GM12878 (cell line): ENCODE measurements at regions not wholly inside any gene's neighbourhood (a gene's known extent, or its start where the extent isn't known, plus 50 kb on each side); places are given as distances from the start of the nearest gene placed in this dataset.

Experiments
- ATAC-seq: fragments of 200-7000 bp; cut with Tn5 transposase; 3 replicates; pipeline ENCODE4 v1.9.1; 2020; ENCODE audit warnings: mild to moderate bottlenecking, moderate library complexity
- BruUV-seq: library from RNA; stranded (reverse); fragments of 400-500 nt; replicated peaks from 2 replicates; lab custom pipeline; 2021; lab: Mats Ljungman, UMichigan
- CTCF ChIA-PET: fragments of 300-600 bp; sonication (Branson Sonifier 250); formaldehyde crosslinking; extraction: SDS; loops from one replicate; lab custom pipeline; 2021; ENCODE audit warnings: inconsistent platforms; lab: Yijun Ruan, JAX
- POLR2A ChIA-PET: fragments of 350-600 bp; formaldehyde crosslinking; extraction: SDS; loops from one replicate; lab custom pipeline; 2021; ENCODE audit warnings: inconsistent platforms; lab: Charles Lee
- RAD21 ChIA-PET: fragments of 300-600 bp; sonication (Branson Sonifier 250); formaldehyde crosslinking; loops from one replicate; lab custom pipeline; 2023; ENCODE audit warnings: antibody characterized with exemption; ENCODE audit not compliant: unreplicated experiment; lab: Charles Lee
- SMC1A ChIA-PET: fragments of 300-600 bp; sonication (Branson Sonifier 250); formaldehyde crosslinking; loops from one replicate; lab custom pipeline; 2023; ENCODE audit not compliant: unreplicated experiment, uncharacterized antibody; lab: Charles Lee
- DNase-seq: peaks from one replicate; pipeline ENCODE4 v3.0.0-alpha.2; 2011; ENCODE audit warnings: low read depth, low spot score
- FAIRE-seq: peaks from 3 replicates; lab custom pipeline; 2011; peaks lifted over from hg19 to GRCh38; lab: Jason Lieb, UNC
- H2AFZ ChIP-seq: 2 replicates; pipeline ENCODE4 v1.6.0; 2011; ENCODE audit warnings: low read depth, low read length, control low read depth; ENCODE audit not compliant: control insufficient read depth
- H3K27ac ChIP-seq: 2 replicates; pipeline ENCODE4 v1.5.1; 2011; ENCODE audit warnings: control low read depth; ENCODE audit not compliant: control insufficient read depth, insufficient read depth
- H3K27me3 ChIP-seq, 2 experiments: replicated peaks in 1 of 2; 2 replicates each; pipeline versions ENCODE4 v1.6.0 to v1.6.1; 2011; ENCODE audit warnings: low read length in 1 of 2; ENCODE audit not compliant: control insufficient read depth in 2 of 2, insufficient read depth in 2 of 2
- H3K36me3 ChIP-seq, 2 experiments: 2 replicates each; pipeline ENCODE4 v1.5.1; 2011; ENCODE audit warnings: low read length in 1 of 2; ENCODE audit not compliant: control insufficient read depth in 2 of 2, insufficient read depth in 2 of 2
- H3K4me1 ChIP-seq: 2 replicates; pipeline ENCODE4 v1.6.1; 2011; ENCODE audit warnings: mild to moderate bottlenecking, low read length, moderate library complexity, mixed read lengths; ENCODE audit not compliant: control insufficient read depth, insufficient read depth
- H3K4me2 ChIP-seq: 2 replicates; pipeline ENCODE4 v1.6.0; 2011; ENCODE audit warnings: control low read depth; ENCODE audit not compliant: control insufficient read depth, insufficient read depth
- H3K4me3 ChIP-seq: fragments of 200-600 bp; sonication (generic); 2 replicates; pipeline ENCODE4 v1.5.1; 2016
- H3K79me2 ChIP-seq: 2 replicates; pipeline ENCODE4 v1.6.0; 2011; ENCODE audit warnings: low read length; ENCODE audit not compliant: control insufficient read depth, insufficient read depth
- H3K9ac ChIP-seq: 2 replicates; pipeline ENCODE4 v1.8.0; 2011; ENCODE audit warnings: low read length, control low read depth, mixed read lengths; ENCODE audit not compliant: control insufficient read depth, insufficient read depth
- H3K9me3 ChIP-seq: replicated peaks from 3 replicates; pipeline ENCODE4 v1.5.1; 2011; ENCODE audit warnings: mild to moderate bottlenecking, low read length; ENCODE audit not compliant: control insufficient read depth, insufficient read depth
- H4K20me1 ChIP-seq: 2 replicates; pipeline ENCODE4 v1.6.0; 2011; ENCODE audit not compliant: control insufficient read depth, insufficient read depth
- BACH1 ChIP-seq: fragments of 450-650 bp; IDR thresholded peaks from 2 replicates; pipeline ENCODE4 v1.6.1; 2017; ENCODE audit warnings: mild to moderate bottlenecking, borderline replicate concordance
- EP300 ChIP-seq, 2 experiments: fragments of 150-350 bp in 1 of 2; IDR thresholded peaks; 2 replicates each; pipeline ENCODE4 v1.6.1; 2011 to 2012; ENCODE audit warnings: low read depth in 2 of 2, low read length in 2 of 2, borderline replicate concordance in 1 of 2, improper control_type of control experiment in 1 of 2, inconsistent platforms in 1 of 2; ENCODE audit not compliant: control insufficient read depth in 1 of 2
- MYB ChIP-seq: fragments of 150-350 bp; IDR thresholded peaks from 2 replicates; pipeline ENCODE4 v1.6.1; 2014; ENCODE audit warnings: mild to moderate bottlenecking, low read depth, low read length, borderline replicate concordance
- NFYA ChIP-seq: IDR thresholded peaks from 2 replicates; pipeline ENCODE4 v1.6.1; 2011; ENCODE audit warnings: low read depth, mild to moderate bottlenecking, low read length, improper control_type of control experiment, borderline replicate concordance
- NFYB ChIP-seq: IDR thresholded peaks from 2 replicates; pipeline ENCODE4 v1.6.1; 2011; ENCODE audit warnings: low read depth, mild to moderate bottlenecking, low read length, improper control_type of control experiment, moderate library complexity; ENCODE audit not compliant: insufficient read depth
- PAX8 ChIP-seq: fragments of 450-650 bp; IDR thresholded peaks from 2 replicates; pipeline ENCODE4 v1.6.1; 2017; ENCODE audit warnings: mild to moderate bottlenecking, moderate library complexity
- PKNOX1 ChIP-seq: fragments of 450-650 bp; IDR thresholded peaks from 2 replicates; pipeline ENCODE4 v1.6.1; 2016; ENCODE audit warnings: mild to moderate bottlenecking
- PML ChIP-seq: IDR thresholded peaks from 2 replicates; pipeline ENCODE4 v1.6.1; 2012; ENCODE audit warnings: low read length, inconsistent platforms
- POLR2A ChIP-seq: IDR thresholded peaks from 2 replicates; pipeline ENCODE4 v1.6.1; 2011; ENCODE audit warnings: low read depth, mild to moderate bottlenecking, low read length
- RFX5 ChIP-seq: IDR thresholded peaks from 2 replicates; pipeline ENCODE4 v1.6.1; 2011; ENCODE audit warnings: low read depth, low read length, improper control_type of control experiment
- SREBF2 ChIP-seq: IDR thresholded peaks from 2 replicates; pipeline ENCODE4 v1.6.1; 2012; ENCODE audit warnings: mild to moderate bottlenecking, low read length
- SUPT20H ChIP-seq: IDR thresholded peaks from 2 replicates; pipeline ENCODE4 v1.6.1; 2011; ENCODE audit warnings: low read depth, mild to moderate bottlenecking, low read length, moderate library complexity, borderline replicate concordance; ENCODE audit not compliant: control insufficient read depth
- WRNIP1 ChIP-seq: IDR thresholded peaks from 2 replicates; pipeline ENCODE4 v1.6.1; 2011; ENCODE audit warnings: low read depth, low read length, improper control_type of control experiment, borderline replicate concordance
- YBX1 ChIP-seq: fragments of 450-650 bp; IDR thresholded peaks from 2 replicates; pipeline ENCODE4 v1.6.1; 2016; ENCODE audit warnings: antibody characterized with exemption
- YY1 ChIP-seq: IDR thresholded peaks from 2 replicates; pipeline ENCODE4 v1.6.1; 2011; ENCODE audit warnings: low read depth, mild to moderate bottlenecking, low read length
- ZNF384 ChIP-seq: IDR thresholded peaks from 2 replicates; pipeline ENCODE4 v1.6.1; 2012; ENCODE audit warnings: low read depth, mild to moderate bottlenecking, low read length, improper control_type of control experiment, borderline replicate concordance
- WGBS: methylation state at CpG from one replicate; pipeline ENCODE4 v1.1.6; 2016; ENCODE audit warnings: low lambda C conversion rate; ENCODE audit not compliant: insufficient replicate concordance, insufficient coverage; ENCODE audit errors: missing lambda C conversion rate; 5-methylcytosine and 5-hydroxymethylcytosine counted together
- in situ Hi-C: fragments of 300-500 bp; cut with MboI; formaldehyde crosslinking; loops from 9 replicates; pipeline ENCODE4 v1.14.3; 2018; ENCODE audit warnings: mixed read lengths
- intact Hi-C: fragments of 100-400 bp; cut with micrococcal nuclease; formaldehyde crosslinking; loops from one replicate; pipeline ENCODE4 v1.14.2; 2022; ENCODE audit not compliant: unreplicated experiment
- TF ChIP-seq, protein P1 (sequence below): IDR thresholded peaks from 2 replicates; pipeline ENCODE4 v1.6.1; 2012; ENCODE audit warnings: low read depth, low read length, improper control_type of control experiment

DNA sequence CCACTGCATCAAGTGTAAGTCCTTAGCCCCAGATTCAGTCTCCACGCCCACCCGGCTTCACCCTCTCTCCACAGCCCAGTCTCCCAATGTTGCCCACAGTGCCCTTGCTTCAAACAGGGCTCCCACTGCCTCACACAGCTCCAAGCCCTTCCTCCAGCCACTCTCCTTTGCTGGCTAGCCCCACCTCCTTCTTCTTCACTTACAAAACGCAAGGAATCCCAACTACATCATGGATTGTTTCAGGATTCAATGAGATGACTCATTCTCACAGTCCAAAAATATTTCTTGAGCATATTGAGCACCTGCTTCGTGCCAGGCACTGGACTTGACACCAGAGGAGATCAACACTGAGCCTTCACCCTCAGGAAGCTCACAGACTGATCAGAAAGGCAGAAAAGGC, 533.5 kb downstream of the BUD13 start:
- Histone ChIP-seq H3K9me3 (no peaks in the 10 kb centered on the region), H3K4me2 (no peak overlapping the region), H3K27me3 (0 out of 4 replicates have a peak, but pooled peaks cover 2% of the 10 kb centered on the region in 2 experiments), H3K4me3 (no peak overlapping the region), H3K36me3 (no peaks in the 10 kb centered on the region), H3K9ac (no peak overlapping the region), H3K27ac (no peak overlapping the region), H3K4me1 (no peaks in the 10 kb centered on the region), H2AFZ (no peak overlapping the region), H4K20me1 (no peaks in the 10 kb centered on the region), H3K79me2 (no peaks in the 10 kb centered on the region)
- ChIA-PET SMC1A (no interaction called here), POLR2A (no interaction called here), CTCF (interaction anchor here (0.9 kb wide), 1 partner anchor 12 kb away, joined by 3 read pairs; no protein-coding TSS in a partner anchor), RAD21 (no interaction called here)
- intact Hi-C loops: no loop called here
- no TSS peak for BruUV-seq
- no peak for DNase-seq
- TF ChIP-seq BACH1: no peak
- TF ChIP-seq YY1: no peak
- TF ChIP-seq ZNF384: no peak
- no peak for TF ChIP-seq EP300 (IDR thresholded peaks at IDR 0.05; ENCODE audit: borderline replicate concordance in 1 of 2, control insufficient read depth in 1 of 2, low read depth in 2 of 2, low read length in 2 of 2)
- TF ChIP-seq PML: no peak
- TF ChIP-seq, protein P1, sequence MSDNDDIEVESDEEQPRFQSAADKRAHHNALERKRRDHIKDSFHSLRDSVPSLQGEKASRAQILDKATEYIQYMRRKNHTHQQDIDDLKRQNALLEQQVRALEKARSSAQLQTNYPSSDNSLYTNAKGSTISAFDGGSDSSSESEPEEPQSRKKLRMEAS: no peak
- TF ChIP-seq PKNOX1: no peak
- no peak for TF ChIP-seq POLR2A
- TF ChIP-seq PAX8: no peak
- TF ChIP-seq SUPT20H: no peak
- no peak for TF ChIP-seq NFYA
- no peak for TF ChIP-seq WRNIP1
- no peak for TF ChIP-seq NFYB
- TF ChIP-seq RFX5: no peak
- TF ChIP-seq SREBF2: no peak
- no peak for TF ChIP-seq YBX1
- no peak for TF ChIP-seq MYB
- WGBS: 11% methylated on average over 4 of the region's 4 CpGs
- ATAC-seq: no peak
- in situ Hi-C loops: no loop called here
- no peak for FAIRE-seq
